Aorta (tissue), 5 donors: ENCODE measurements at regions not wholly inside any gene's neighbourhood (a gene's known extent, or its start where the extent isn't known, plus 50 kb on each side); places are given as distances from the start of the nearest gene placed in this dataset.

Experiments used
- ATAC-seq: fragments of 200-7000 bp; cut with Tn5 transposase; one replicate; pipeline ENCODE4 v1.9.1; 2022; ENCODE audit warnings: moderate library complexity; ENCODE audit not compliant: low FRiP score
- DNase-seq, 2 donors: peaks; one replicate each; pipeline ENCODE4 v3.0.0-alpha.2; 2020
- H3K27ac ChIP-seq, 2 donors: one replicate each; pipeline ENCODE4 v1.5.1; 2013; ENCODE audit warnings: low read length in 2 of 2, mild to moderate bottlenecking in 2 of 2, moderate library complexity in 2 of 2, control low read depth in 1 of 2, inconsistent platforms in 1 of 2, low read depth in 1 of 2
- H3K27me3 ChIP-seq, 2 donors: one replicate each; pipeline ENCODE4 v1.6.1; 2013; ENCODE audit warnings: control low read depth in 1 of 2, low read length in 1 of 2, mild to moderate bottlenecking in 1 of 2, moderate library complexity in 1 of 2; ENCODE audit not compliant: insufficient read depth in 2 of 2, control insufficient read depth in 1 of 2
- H3K36me3 ChIP-seq, 2 donors: one replicate each; pipeline ENCODE4 v1.6.1; 2013; ENCODE audit warnings: control low read depth in 1 of 2, low read length in 1 of 2, mild to moderate bottlenecking in 1 of 2; ENCODE audit not compliant: insufficient read depth in 2 of 2, control insufficient read depth in 1 of 2
- H3K4me1 ChIP-seq, 2 donors: one replicate each; pipeline ENCODE4 v1.6.1; 2013; ENCODE audit warnings: low read length in 2 of 2, control low read depth in 1 of 2, mild to moderate bottlenecking in 1 of 2, moderate library complexity in 1 of 2; ENCODE audit not compliant: insufficient read depth in 2 of 2, control insufficient read depth in 1 of 2
- H3K4me3 ChIP-seq, 2 donors: one replicate each; pipeline ENCODE4 v1.5.1; 2013; ENCODE audit warnings: low read length in 2 of 2, control low read depth in 1 of 2, mild to moderate bottlenecking in 1 of 2
- H3K9me3 ChIP-seq: one replicate; pipeline ENCODE4 v1.6.1; 2013; ENCODE audit warnings: mild to moderate bottlenecking, low read length; ENCODE audit not compliant: control insufficient read depth
- WGBS, 2 donors: extraction: QIAGEN DNeasy Blood & Tissue Kit; methylation state at CpG; one replicate each; pipeline ENCODE4 v1.1.7; 2013; 5-methylcytosine and 5-hydroxymethylcytosine counted together
- intact Hi-C, 2 donors: fragments of 100-400 bp; cut with DNase I; formaldehyde crosslinking; loops; one replicate each; pipeline versions ENCODE4 v1.14.2 to v1.15.0; 2022
- donor health status: healthy with polysubstance abuse.
- donor health status: Bipolar disorder and iron deficiency.
- donor health status: DM: no; HTN: no; CAD: no.
- donor health status: DM: no; HTN: no; CAD: no.
- donor health status: DM: yes; HTN: yes; CAD: no.

GRCh38 chr2:134190062-134190806 lies 63.6 kb upstream of the MGAT5 start:
- Histone ChIP-seq H3K9me3 (no peaks in the 10 kb centered on the region), H3K4me1 (peaks cover 0 to 7% of the 10 kb centered on the region in 2 donors), H3K27ac (peak overlapping the region in 1 of 2 donors; percentile 6), H3K36me3 (no peaks in the 10 kb centered on the region), H3K4me3 (no peak overlapping the region), H3K27me3 (no peaks in the 10 kb centered on the region)
- ATAC-seq, result no peak
- intact Hi-C loops, result loop anchor here in 1 of 2 donors (5.0 kb wide), 2 partner anchors 53 to 68 kb away; no protein-coding TSS in a partner anchor
- DNase-seq, result no peak
- WGBS, 2 donors, result 59 to 63% methylated on average over 4 of the region's 4 CpGs

- no peak overlapping the region for H3K4me3 ChIP-seq
- no peaks in the 10 kb centered on the region for H3K36me3 ChIP-seq
- ATAC-seq (peak; percentile 45), DNase-seq (peak in 1 of 2 donors; percentile 54)
- H3K27me3 ChIP-seq, result no peaks in the 10 kb centered on the region
- H3K27ac ChIP-seq, result no peak overlapping the region
- H3K9me3 ChIP-seq, result no peaks in the 10 kb centered on the region
- WGBS, 2 donors, result 5 to 14% methylated on average over 8 of the region's 8 CpGs
- intact Hi-C loops, result loop anchor here in 1 of 2 donors (5.0 kb wide), 2 partner anchors 54 to 69 kb away; no protein-coding TSS in a partner anchor
- peaks cover 0 to 7% of the 10 kb centered on the region in 2 donors for H3K4me1 ChIP-seq
Measured at GRCh38 chr2:134190807-134191203, 63.1 kb upstream of the MGAT5 start.

DNA sequence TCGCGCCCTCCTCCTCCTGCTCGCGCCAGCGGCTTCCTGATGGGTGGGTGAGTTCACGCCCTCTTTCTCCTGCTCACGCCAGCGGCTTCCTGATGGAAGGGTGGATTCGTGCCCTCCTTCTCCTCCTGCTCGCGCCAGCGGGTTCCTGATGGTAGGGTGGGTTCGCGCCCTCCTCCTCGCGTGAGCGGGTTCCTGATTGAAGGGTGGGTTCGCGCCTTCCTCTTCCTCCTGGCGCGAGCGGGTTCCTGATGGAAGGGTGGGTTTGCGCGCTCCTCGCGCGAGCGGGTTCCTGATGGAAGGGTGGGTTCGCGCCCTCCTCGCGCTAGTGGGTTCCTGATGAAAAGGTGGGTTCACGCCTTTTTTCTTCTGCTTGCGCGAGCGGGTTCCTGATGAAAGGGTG lies 62.0 kb upstream of the MGAT5 start:
- DNase-seq (no peak), ATAC-seq (no peak)
- Histone ChIP-seq H3K4me3 (no peak overlapping the region), H3K27me3 (no peaks in the 10 kb centered on the region), H3K27ac (no peak overlapping the region), H3K36me3 (no peaks in the 10 kb centered on the region), H3K4me1 (peaks cover 0 to 7% of the 10 kb centered on the region in 2 donors), H3K9me3 (no peaks in the 10 kb centered on the region)
- intact Hi-C loops, result loop anchor here in 1 of 2 donors (5.0 kb wide), 2 partner anchors 55 to 70 kb away; no protein-coding TSS in a partner anchor
- 98 to 99% methylated on average over 36 of the region's 36 CpGs for WGBS, 2 donors

DNA sequence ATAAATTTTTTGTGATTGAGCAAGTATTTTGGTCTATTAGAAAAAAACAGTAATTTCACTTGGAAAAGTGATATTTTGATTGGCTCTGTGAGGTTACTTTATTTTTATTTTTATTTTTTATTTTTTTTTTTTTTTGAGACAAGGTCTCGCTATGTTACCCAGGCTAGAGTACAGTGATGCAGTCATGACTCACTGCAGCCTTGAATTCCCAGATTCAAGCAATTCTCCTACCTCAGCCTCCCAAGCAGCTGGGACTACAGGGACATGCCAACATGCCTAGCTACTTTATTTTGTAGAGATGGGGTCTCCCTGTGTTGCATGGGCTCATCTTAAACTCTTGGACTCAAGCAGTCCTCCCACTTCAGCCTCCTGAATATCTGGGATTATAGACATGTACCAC lies 60.9 kb upstream of the MGAT5 start:
- 11 to 27% methylated on average over 1 of the region's 1 CpG for WGBS, 2 donors
- intact Hi-C loops, result loop anchor here in 1 of 2 donors (5.0 kb wide), 2 partner anchors 56 to 71 kb away; no protein-coding TSS in a partner anchor
- Histone ChIP-seq H3K4me3 (no peak overlapping the region), H3K27me3 (no peaks in the 10 kb centered on the region), H3K36me3 (no peaks in the 10 kb centered on the region), H3K9me3 (no peaks in the 10 kb centered on the region), H3K4me1 (peaks cover 0 to 7% of the 10 kb centered on the region in 2 donors), H3K27ac (no peak overlapping the region)
- ATAC-seq, result peak; percentile 80
- no peak for DNase-seq

DNA sequence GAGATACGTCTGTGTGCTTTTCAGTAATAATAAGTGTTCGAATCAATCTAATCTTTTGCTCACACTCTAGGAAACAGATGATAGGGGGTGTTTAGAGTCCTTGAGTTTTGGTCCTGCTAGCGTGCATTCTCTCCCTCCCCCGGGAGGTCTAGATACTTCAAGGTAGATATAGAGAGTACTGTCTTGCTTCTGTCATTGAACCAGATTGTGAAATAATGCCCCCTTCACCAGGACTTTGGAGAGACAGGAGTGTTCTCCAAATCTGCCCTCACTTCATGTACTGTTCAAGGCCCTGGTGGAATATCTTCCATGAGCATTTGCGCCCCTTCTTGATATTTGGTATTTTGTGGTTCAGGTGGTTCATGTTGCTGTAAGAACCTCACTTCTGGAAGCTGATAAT lies 59.4 kb upstream of the MGAT5 start:
- Histone ChIP-seq H3K4me3 (no peak overlapping the region), H3K27me3 (no peaks in the 10 kb centered on the region), H3K36me3 (no peaks in the 10 kb centered on the region), H3K4me1 (peaks cover 2 to 8% of the 10 kb centered on the region in 2 donors), H3K27ac (no peak overlapping the region), H3K9me3 (no peaks in the 10 kb centered on the region)
- intact Hi-C loops, result loop anchor here in 1 of 2 donors (5.0 kb wide), 2 partner anchors 57 to 72 kb away; no protein-coding TSS in a partner anchor
- WGBS, 2 donors, result 95 to 97% methylated on average over 5 of the region's 5 CpGs
- no peak for DNase-seq
- no peak for ATAC-seq

GRCh38 chr2:134195341-134195740 lies 58.5 kb upstream of the MGAT5 start:
- Histone ChIP-seq H3K27me3 (no peaks in the 10 kb centered on the region), H3K27ac (no peak overlapping the region), H3K4me3 (no peak overlapping the region), H3K36me3 (no peaks in the 10 kb centered on the region), H3K9me3 (no peaks in the 10 kb centered on the region), H3K4me1 (peaks cover 4 to 8% of the 10 kb centered on the region in 2 donors)
- no peak for DNase-seq
- 92 to 93% methylated on average over 6 of the region's 6 CpGs for whole genome bisulfite sequencing, 2 donors
- ATAC-seq, result no peak
- intact Hi-C loops, result no loop called here

DNA sequence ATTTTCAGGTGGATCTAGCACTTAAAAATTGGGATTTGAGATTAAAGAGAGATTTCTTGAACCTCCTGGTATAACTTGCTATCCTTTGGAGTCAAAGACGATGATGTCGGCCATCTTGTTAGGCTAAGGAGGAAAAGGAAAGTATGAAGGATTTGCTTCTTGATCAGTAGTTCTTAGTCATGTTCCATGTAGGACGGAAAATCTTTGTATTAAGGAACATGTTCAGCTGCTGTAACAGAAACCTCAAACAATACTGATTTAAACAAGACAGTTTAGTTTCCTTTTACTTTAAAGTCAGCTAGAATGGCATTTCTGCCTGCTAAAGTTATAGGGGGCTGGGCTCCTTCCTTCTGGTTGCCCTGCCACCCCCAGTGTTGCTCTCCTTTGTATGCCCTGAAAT lies 56.4 kb upstream of the MGAT5 start:
- no peaks in the 10 kb centered on the region for H3K27me3 ChIP-seq
- no peak for DNase-seq
- no peaks in the 10 kb centered on the region for H3K9me3 ChIP-seq
- H3K4me1 ChIP-seq, result peaks cover 4% of the 10 kb centered on the region in 2 donors
- no peak overlapping the region for H3K4me3 ChIP-seq
- H3K36me3 ChIP-seq, result no peaks in the 10 kb centered on the region
- no peak overlapping the region for H3K27ac ChIP-seq
- intact Hi-C loops, result no loop called here
- 85 to 98% methylated on average over 3 of the region's 3 CpGs for WGBS, 2 donors
- no peak for ATAC-seq

- Histone ChIP-seq H3K36me3 (no peaks in the 10 kb centered on the region), H3K27me3 (no peaks in the 10 kb centered on the region), H3K27ac (no peak overlapping the region), H3K9me3 (no peaks in the 10 kb centered on the region), H3K4me3 (no peak overlapping the region), H3K4me1 (peaks cover 4% of the 10 kb centered on the region in 2 donors)
- intact Hi-C loops, result no loop called here
- 7 to 16% methylated on average over 1 of the region's 1 CpG for WGBS, 2 donors
- ATAC-seq, result no peak
- no peak for DNase-seq
Measured at GRCh38 chr2:134198006-134198634, 55.8 kb upstream of the MGAT5 start.
